GM10248 (cell line): ENCODE measurements at regions not wholly inside any gene's neighbourhood (a gene's known extent, or its start where the extent isn't known, plus 50 kb on each side); places are given as distances from the start of the nearest gene placed in this dataset.

Experiments
- CTCF ChIA-PET: fragments of 300-600 bp; sonication (Branson Sonifier 250); formaldehyde crosslinking; extraction: SDS; loops from one replicate; lab custom pipeline; 2021; ENCODE audit warnings: antibody characterized with exemption; lab: Yijun Ruan, JAX
- POLR2A ChIA-PET: fragments of 350-650 bp; sonication (Branson Sonifier 250); formaldehyde crosslinking; extraction: SDS; loops from one replicate; lab custom pipeline; 2020; ENCODE audit warnings: antibody characterized with exemption; lab: Yijun Ruan, JAX
- DNase-seq: peaks from one replicate; pipeline ENCODE4 v3.0.0; 2012; ENCODE audit errors: extremely low spot score
- TF ChIP-seq, protein P1 (sequence below): IDR thresholded peaks from 2 replicates; pipeline ENCODE4 v1.5.1; 2012; ENCODE audit warnings: mild to moderate bottlenecking, low read depth; ENCODE audit errors: extremely low read depth, missing control alignments, control extremely low read depth

DNA sequence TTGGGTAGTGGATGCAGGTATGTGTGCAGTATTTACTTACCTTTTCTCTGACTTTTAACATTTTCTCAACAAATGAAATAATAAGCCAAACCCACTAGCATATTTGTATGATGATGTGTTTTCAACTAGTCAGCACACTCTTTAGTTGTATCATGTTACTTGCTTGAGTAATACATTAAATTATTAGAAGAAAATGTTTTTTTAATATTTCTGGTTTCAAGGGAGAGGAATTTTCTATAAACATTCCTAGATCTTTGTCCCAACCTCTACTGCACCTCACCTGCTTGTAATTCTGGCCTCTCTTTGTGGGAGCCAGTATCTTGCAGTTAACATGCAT lies 161.8 kb upstream of the CBLB start:
- CTCF ChIA-PET, result no interaction called here
- no peak for DNase-seq
- POLR2A ChIA-PET, result no interaction called here
- TF ChIP-seq, protein P1, sequence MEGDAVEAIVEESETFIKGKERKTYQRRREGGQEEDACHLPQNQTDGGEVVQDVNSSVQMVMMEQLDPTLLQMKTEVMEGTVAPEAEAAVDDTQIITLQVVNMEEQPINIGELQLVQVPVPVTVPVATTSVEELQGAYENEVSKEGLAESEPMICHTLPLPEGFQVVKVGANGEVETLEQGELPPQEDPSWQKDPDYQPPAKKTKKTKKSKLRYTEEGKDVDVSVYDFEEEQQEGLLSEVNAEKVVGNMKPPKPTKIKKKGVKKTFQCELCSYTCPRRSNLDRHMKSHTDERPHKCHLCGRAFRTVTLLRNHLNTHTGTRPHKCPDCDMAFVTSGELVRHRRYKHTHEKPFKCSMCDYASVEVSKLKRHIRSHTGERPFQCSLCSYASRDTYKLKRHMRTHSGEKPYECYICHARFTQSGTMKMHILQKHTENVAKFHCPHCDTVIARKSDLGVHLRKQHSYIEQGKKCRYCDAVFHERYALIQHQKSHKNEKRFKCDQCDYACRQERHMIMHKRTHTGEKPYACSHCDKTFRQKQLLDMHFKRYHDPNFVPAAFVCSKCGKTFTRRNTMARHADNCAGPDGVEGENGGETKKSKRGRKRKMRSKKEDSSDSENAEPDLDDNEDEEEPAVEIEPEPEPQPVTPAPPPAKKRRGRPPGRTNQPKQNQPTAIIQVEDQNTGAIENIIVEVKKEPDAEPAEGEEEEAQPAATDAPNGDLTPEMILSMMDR, result no peak

DNA sequence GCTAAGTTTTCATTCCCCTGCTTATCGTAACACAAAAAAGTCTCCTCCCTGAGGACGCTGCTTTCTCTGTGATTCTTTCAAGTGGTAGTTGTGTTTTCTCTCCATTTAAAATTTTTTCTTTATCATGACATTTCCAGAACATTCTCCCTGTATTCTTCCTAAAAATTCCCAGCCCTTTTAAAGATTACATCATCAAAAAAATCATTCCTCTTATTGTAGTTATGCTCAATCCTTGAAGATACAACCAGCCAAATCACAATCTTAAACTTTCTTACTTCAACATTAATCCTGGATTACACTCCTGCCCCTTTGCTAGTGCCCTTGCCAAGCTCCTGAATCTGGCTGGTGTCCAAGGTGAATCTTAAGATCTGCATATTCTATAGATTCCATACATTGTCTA lies 163.7 kb upstream of the CBLB start:
- DNase-seq, result no peak
- TF ChIP-seq, protein P1, result no peak
- ChIA-PET CTCF (interaction anchor here (1.5 to 1.7 kb wide), 3 partner anchors 7 to 17 kb away, joined by 4 to 5 read pairs (median 4); no protein-coding TSS in a partner anchor), POLR2A (no interaction called here)

DNA sequence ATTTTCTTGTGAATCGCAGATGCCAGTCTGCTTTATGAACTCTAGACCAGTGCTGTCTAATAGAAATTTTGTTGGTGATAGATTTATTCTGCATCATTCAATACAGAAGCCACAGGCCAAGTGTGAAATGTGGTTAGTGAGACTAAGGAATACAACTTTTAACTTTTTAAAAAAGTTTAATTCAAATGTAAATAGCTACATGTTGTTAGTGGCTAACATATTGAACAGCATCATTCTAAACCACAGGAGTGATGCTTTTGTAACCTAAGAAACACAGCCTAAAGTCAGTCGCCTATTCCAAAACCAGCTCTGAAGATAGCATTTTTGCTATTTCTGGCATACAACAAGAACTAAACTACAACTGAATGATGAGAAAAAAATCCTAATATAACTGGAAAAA lies 164.8 kb upstream of the CBLB start:
- no peak for DNase-seq
- POLR2A ChIA-PET, result no interaction called here
- TF ChIP-seq, protein P1, result no peak
- CTCF ChIA-PET, result interaction anchor here (1.5 to 1.7 kb wide), 3 partner anchors 9 to 15 kb away, joined by 4 to 5 read pairs (median 4); no protein-coding TSS in a partner anchor

DNA sequence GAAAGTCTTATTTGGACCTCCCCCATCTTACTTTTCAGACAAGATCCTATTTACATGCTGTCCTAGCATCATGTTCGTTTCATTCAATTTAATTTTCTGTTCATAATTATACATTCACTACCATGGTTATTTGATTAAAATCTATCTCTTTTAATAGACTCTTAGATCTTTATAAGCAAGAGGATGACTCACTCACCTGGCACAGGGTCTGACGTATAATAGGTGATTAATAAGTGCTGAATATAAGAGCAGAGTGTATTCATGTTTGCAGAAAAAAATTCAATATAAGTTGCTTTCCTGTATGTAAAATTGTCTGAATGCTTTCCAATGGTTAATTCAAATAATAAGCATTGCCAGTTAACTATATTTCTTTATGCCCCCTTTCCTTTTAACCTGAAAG lies 165.5 kb upstream of the CBLB start:
- ChIA-PET POLR2A (no interaction called here), CTCF (interaction anchor here (1.5 to 1.7 kb wide), 3 partner anchors 9 to 15 kb away, joined by 4 to 5 read pairs (median 4); no protein-coding TSS in a partner anchor)
- no peak for DNase-seq
- TF ChIP-seq, protein P1, result no peak

DNA sequence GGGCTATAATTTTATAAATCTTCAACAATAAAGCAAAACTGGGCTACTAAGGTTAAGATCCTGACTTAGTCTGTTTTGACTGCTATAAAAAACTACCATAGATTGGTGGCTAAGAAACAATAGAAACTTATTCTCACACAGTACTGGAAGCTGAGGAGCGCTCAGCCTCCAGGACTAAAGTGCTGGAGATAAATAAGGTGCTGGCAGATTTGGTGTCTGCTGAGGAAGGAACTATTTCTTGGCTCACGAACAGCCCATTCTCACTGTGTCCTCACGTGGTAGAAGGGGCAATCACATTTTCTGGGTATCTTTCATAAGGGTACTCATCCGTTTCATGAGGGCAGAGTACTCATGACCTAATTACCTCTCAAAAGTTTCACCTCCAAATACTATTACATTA lies 166.8 kb upstream of the CBLB start:
- ChIA-PET POLR2A (no interaction called here), CTCF (interaction anchor here (1.4 kb wide), 1 partner anchor 14 kb away, joined by 3 read pairs; no protein-coding TSS in a partner anchor)
- TF ChIP-seq, protein P1, result no peak
- no peak for DNase-seq

DNA sequence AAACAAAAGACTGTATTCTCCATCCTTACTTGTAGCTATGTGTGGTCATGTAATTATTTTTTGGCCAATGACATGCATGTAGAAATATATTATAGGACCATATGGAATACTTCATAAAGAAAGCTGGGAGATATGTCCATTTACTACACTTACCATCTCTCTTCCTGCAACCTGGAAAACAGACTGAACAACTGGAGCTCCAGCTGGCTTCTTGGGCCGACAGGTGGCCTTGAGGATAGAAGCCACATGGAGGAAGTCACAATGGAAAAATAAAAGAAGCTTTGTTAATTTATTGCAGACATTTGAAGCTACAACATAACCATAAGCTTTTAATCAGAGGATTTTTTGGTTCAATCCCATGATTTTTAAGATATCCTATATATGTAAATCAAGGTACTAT lies 167.9 kb upstream of the CBLB start:
- TF ChIP-seq, protein P1, result no peak
- CTCF ChIA-PET, result interaction anchor here (1.0 to 1.4 kb wide), 5 partner anchors 11 to 28 kb away, joined by 3 to 4 read pairs (median 3); no protein-coding TSS in a partner anchor
- DNase-seq, result no peak
- POLR2A ChIA-PET, result no interaction called here
